ENCODE measurements at regions not wholly inside any gene's neighbourhood (a gene's known extent, or its start where the extent isn't known, plus 50 kb on each side); places are given as distances from the start of the nearest gene placed in this dataset.

GRCh38 chr6:133814797-133815196 lies 74.1 kb upstream of the TCF21 start:
- H3K9me3 ChIP-seq (replicated peaks in 1 of 3): no peaks in the 10 kb centered on the region
- H3K4me3 ChIP-seq: no peak overlapping the region
- H3K27me3 ChIP-seq: no peaks in the 10 kb centered on the region
- 37 to 65% (median 56%) methylated on average over 1 of the region's 1 CpG for WGBS, 4 donors
- H3K36me3 ChIP-seq (replicated peaks in 1 of 2): no peaks in the 10 kb centered on the region
- intact Hi-C loops (cut with DNase I): no loop called here
- DNase-seq: no peak
- H3K4me1 ChIP-seq (replicated peaks in 1 of 2): no peaks in the 10 kb centered on the region
- H3K27ac ChIP-seq: no peak overlapping the region
- no peak for TF ChIP-seq CTCF (IDR thresholded peaks at IDR 0.05)
- no peak for TF ChIP-seq POLR2A (IDR thresholded peaks at IDR 0.05)

- DNase-seq: no peak
- Histone ChIP-seq H3K27me3 (no peaks in the 10 kb centered on the region), H3K9me3 (replicated peaks in 1 of 3) (no peaks in the 10 kb centered on the region), H3K4me3 (no peak overlapping the region), H3K36me3 (replicated peaks in 1 of 2) (no peaks in the 10 kb centered on the region), H3K27ac (no peak overlapping the region), H3K4me1 (replicated peaks in 1 of 2) (no peaks in the 10 kb centered on the region)
- WGBS, 4 donors: 51 to 62% (median 59%) methylated on average over 2 of the region's 2 CpGs
- intact Hi-C loops (cut with DNase I): no loop called here
- no peak for TF ChIP-seq POLR2A (IDR thresholded peaks at IDR 0.05)
- no peak for TF ChIP-seq CTCF (IDR thresholded peaks at IDR 0.05)
These were observed 73.6 kb upstream of the TCF21 start for GRCh38 chr6:133815313-133815712.

- TF ChIP-seq POLR2A (IDR thresholded peaks at IDR 0.05) (no peak), CTCF (IDR thresholded peaks at IDR 0.05) (no peak)
- Histone ChIP-seq H3K27ac (no peak overlapping the region), H3K27me3 (no peaks in the 10 kb centered on the region), H3K4me3 (no peak overlapping the region), H3K36me3 (replicated peaks in 1 of 2) (no peaks in the 10 kb centered on the region), H3K9me3 (replicated peaks in 1 of 3) (no peaks in the 10 kb centered on the region), H3K4me1 (replicated peaks in 1 of 2) (no peaks in the 10 kb centered on the region)
- DNase-seq: no peak
- 21 to 42% (median 30%) methylated on average over 1 of the region's 1 CpG for WGBS, 4 donors
- intact Hi-C loops (cut with DNase I): no loop called here
These were observed 72.7 kb upstream of the TCF21 start for GRCh38 chr6:133816171-133816570.

- Histone ChIP-seq H3K4me3 (no peak overlapping the region), H3K36me3 (replicated peaks in 1 of 2) (no peaks in the 10 kb centered on the region), H3K27ac (no peak overlapping the region), H3K4me1 (replicated peaks in 1 of 2) (no peaks in the 10 kb centered on the region), H3K9me3 (replicated peaks in 1 of 3) (no peaks in the 10 kb centered on the region), H3K27me3 (no peaks in the 10 kb centered on the region)
- intact Hi-C loops (cut with DNase I): no loop called here
- TF ChIP-seq POLR2A (IDR thresholded peaks at IDR 0.05) (no peak), CTCF (IDR thresholded peaks at IDR 0.05) (peak in 5 of 6 experiments; percentile 26 to 47 (median 37))
- WGBS, 4 donors: 73 to 78% (median 77%) methylated on average over 9 of the region's 9 CpGs
- peak in 2 of 7 donors; percentile 12 to 33 for DNase-seq
These were observed 71.4 kb upstream of the TCF21 start for GRCh38 chr6:133817460-133818047.

Data from adrenal gland (tissue), 9 donors.